Left colon (tissue), 2 donors: ENCODE measurements at regions not wholly inside any gene's neighbourhood (a gene's known extent, or its start where the extent isn't known, plus 50 kb on each side); places are given as distances from the start of the nearest gene placed in this dataset.

Source experiments
- ATAC-seq: fragments of 200-7000 bp; cut with Tn5 transposase; one replicate; pipeline ENCODE4 v1.9.1; 2020; ENCODE audit warnings: mild to moderate bottlenecking, moderate library complexity
- DNase-seq, 2 donors: peaks; one replicate each; pipeline ENCODE4 v3.0.0-alpha.2; 2020
- intact Hi-C, 2 donors: fragments of 100-400 bp; cut with DNase I in 1 of 2; cut with micrococcal nuclease in 1 of 2; formaldehyde crosslinking; loops; one replicate each; pipeline versions ENCODE4 v1.11.2 to v1.14.0; 2022; cut with DNase I, micrococcal nuclease
- donor health status: DM: no; HTN: no; CAD: no.
- donor health status: DM: yes; HTN: yes; CAD: no.

- intact Hi-C loops = no loop called here
- no peak for ATAC-seq
These were observed 334.0 kb downstream of the LIG4 start for GRCh38 chr13:107881362-107881761.

GRCh38 chr13:107874456-107874855 is 340.9 kb downstream of the LIG4 start:
- ATAC-seq (no peak), DNase-seq (no peak)
- intact Hi-C loops = no loop called here

More at GRCh38 chr13:107881362-107881761, 334.0 kb downstream of the LIG4 start:
- DNase-seq = no peak

GRCh38 chr13:107873926-107874325 is 341.4 kb downstream of the LIG4 start:
- DNase-seq (no peak), ATAC-seq (no peak)
- intact Hi-C loops = no loop called here

GRCh38 chr13:107870400-107870799 is 344.9 kb downstream of the LIG4 start:
- intact Hi-C loops = no loop called here
- DNase-seq (no peak), ATAC-seq (no peak)

GRCh38 chr13:107867701-107868661 is 347.4 kb downstream of the LIG4 start:
- intact Hi-C loops = no loop called here
- ATAC-seq (no peak), DNase-seq (no peak)

- intact Hi-C loops = no loop called here
- ATAC-seq (no peak), DNase-seq (no peak)
These were observed 348.3 kb downstream of the LIG4 start for GRCh38 chr13:107866941-107867623.

GRCh38 chr13:107866032-107866940 is 349.1 kb downstream of the LIG4 start:
- no peak for DNase-seq
- ATAC-seq = no peak
- intact Hi-C loops = no loop called here

- ATAC-seq = no peak
- intact Hi-C loops = no loop called here
- DNase-seq = no peak
These were observed 349.7 kb downstream of the LIG4 start for GRCh38 chr13:107865643-107866031.

- no peak for DNase-seq
- intact Hi-C loops = no loop called here
- ATAC-seq = no peak
These were observed 350.1 kb downstream of the LIG4 start for GRCh38 chr13:107865318-107865575.

GRCh38 chr13:107864543-107865317 is 350.6 kb downstream of the LIG4 start:
- DNase-seq = no peak
- intact Hi-C loops = no loop called here
- ATAC-seq = no peak

GRCh38 chr13:107860284-107860683 is 355.1 kb downstream of the LIG4 start:
- no peak for DNase-seq
- no peak for ATAC-seq
- intact Hi-C loops = no loop called here

- intact Hi-C loops = no loop called here
- ATAC-seq = no peak
- DNase-seq = no peak
These were observed 360.5 kb downstream of the LIG4 start for GRCh38 chr13:107854880-107855279.

GRCh38 chr13:107852072-107852471 is 363.3 kb downstream of the LIG4 start:
- intact Hi-C loops = no loop called here
- no peak for DNase-seq
- no peak for ATAC-seq

- intact Hi-C loops = no loop called here
- DNase-seq = no peak
- no peak for ATAC-seq
These were observed 363.7 kb downstream of the LIG4 start for GRCh38 chr13:107851670-107852069.

- no peak for ATAC-seq
- intact Hi-C loops = no loop called here
- DNase-seq = no peak
These were observed 367.9 kb downstream of the LIG4 start for GRCh38 chr13:107847406-107847805.

GRCh38 chr13:107846642-107847041 is 368.7 kb downstream of the LIG4 start:
- intact Hi-C loops = no loop called here
- ATAC-seq = no peak
- DNase-seq = no peak

- ATAC-seq (no peak), DNase-seq (no peak)
- intact Hi-C loops = no loop called here
These were observed 369.4 kb downstream of the LIG4 start for GRCh38 chr13:107845911-107846310.

- ATAC-seq = no peak
- intact Hi-C loops = no loop called here
- DNase-seq = no peak
These were observed 371.7 kb downstream of the LIG4 start for GRCh38 chr13:107843681-107844080.

- DNase-seq (no peak), ATAC-seq (no peak)
- intact Hi-C loops = no loop called here
These were observed 372.1 kb downstream of the LIG4 start for GRCh38 chr13:107843281-107843680.
